ENCODE measurements at regions not wholly inside any gene's neighbourhood (a gene's known extent, or its start where the extent isn't known, plus 50 kb on each side); places are given as distances from the start of the nearest gene placed in this dataset.

DNA sequence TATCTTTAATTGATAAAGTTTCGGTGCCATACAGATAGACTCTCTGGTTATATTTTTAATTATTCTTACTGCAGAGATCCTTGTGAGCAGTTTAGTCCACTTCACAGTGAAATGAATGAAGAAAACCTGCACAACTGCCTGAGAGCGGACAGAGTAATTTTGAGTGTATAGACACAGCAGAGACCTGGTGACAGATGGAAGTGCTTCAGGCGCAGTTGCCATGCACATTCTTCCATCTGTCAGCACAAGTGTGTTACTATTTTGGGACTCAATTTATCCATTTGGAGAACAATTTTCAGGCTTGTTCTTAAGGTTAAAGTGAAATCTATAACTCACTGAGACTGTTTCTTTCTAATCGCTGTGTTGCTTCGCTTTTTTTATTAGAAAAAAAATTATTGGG, 147.8 kb upstream of the SPHKAP start (continued):
- TF ChIP-seq SNAPC2 (CRISPR knock-in tag; IDR thresholded peaks at IDR 0.05) (no peak), RBM39 (IDR thresholded peaks at IDR 0.05; ENCODE audit: low read depth, low read length, poor library complexity, severe bottlenecking) (no peak)

DNA sequence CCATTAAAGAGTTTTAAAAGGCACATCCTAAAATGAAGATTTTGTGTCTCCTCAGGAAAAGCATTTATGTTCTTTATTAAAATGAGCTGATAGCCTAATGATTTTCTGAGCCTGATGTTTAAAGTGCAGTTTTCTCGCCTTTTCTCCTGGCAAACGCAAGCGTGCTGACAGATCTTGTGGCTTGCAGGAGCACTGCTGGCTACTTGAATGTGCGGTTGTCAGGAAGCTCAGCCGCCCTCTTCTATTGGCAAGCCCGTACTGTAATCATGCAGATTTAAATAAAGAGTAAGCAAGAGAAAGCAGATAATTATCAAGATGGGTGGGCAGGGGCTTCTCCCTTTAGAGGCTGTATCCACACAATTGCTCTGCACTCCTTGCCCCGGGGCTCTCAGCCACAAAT, 139.5 kb upstream of the SPHKAP start:
- CTCF ChIA-PET (ENCODE audit: low intra/inter-chr PET ratio, low total read pairs): no interaction called here
- in situ Hi-C loops (cut with HindIII; ENCODE audit: extremely low pct_ligation_motif_present, low pct_unique_long_range_greater_than_20kb) (no loop called here), intact Hi-C loops (cut with micrococcal nuclease; ENCODE audit: unreplicated experiment) (no loop called here)
- H2AFZ ChIP-seq (ENCODE audit: low read length): no peak overlapping the region
- H3K4me3 ChIP-seq (replicated peaks in 1 of 3; ENCODE audit: insufficient read depth in 1 of 3, low read depth in 2 of 3, low read length in 3 of 3): no peak overlapping the region
- H3K79me2 ChIP-seq (ENCODE audit: insufficient read depth, low read length): no peaks in the 10 kb centered on the region
- ATAC-seq: no peak
- no TSS peak for BruUV-seq (replicated peaks)
- H3K36me3 ChIP-seq (replicated peaks in 1 of 2; ENCODE audit: control insufficient read depth in 1 of 2, insufficient read depth in 2 of 2, low read length in 2 of 2): no peaks in the 10 kb centered on the region
- no peak for FAIRE-seq
- no peak overlapping the region for H3K4me2 ChIP-seq (ENCODE audit: low read depth, low read length)
- POLR2A ChIA-PET: no interaction called here
- no peak overlapping the region for H3K9ac ChIP-seq (ENCODE audit: insufficient read depth, low read depth, low read length)
- no peaks in the 10 kb centered on the region for H3K4me1 ChIP-seq (ENCODE audit: insufficient read depth, low read length)
- TF ChIP-seq, protein P1, sequence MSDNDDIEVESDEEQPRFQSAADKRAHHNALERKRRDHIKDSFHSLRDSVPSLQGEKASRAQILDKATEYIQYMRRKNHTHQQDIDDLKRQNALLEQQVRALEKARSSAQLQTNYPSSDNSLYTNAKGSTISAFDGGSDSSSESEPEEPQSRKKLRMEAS (IDR thresholded peaks at IDR 0.05): no peak
- TF ChIP-seq RXRA (CRISPR knock-in tag; IDR thresholded peaks at IDR 0.05): no peak
- no peak for TF ChIP-seq HNRNPUL1 (IDR thresholded peaks at IDR 0.05; ENCODE audit: low read depth, low read length)
- TF ChIP-seq REXO4 (CRISPR knock-in tag; IDR thresholded peaks at IDR 0.05; ENCODE audit: borderline replicate concordance): no peak
- TF ChIP-seq, protein P2, sequence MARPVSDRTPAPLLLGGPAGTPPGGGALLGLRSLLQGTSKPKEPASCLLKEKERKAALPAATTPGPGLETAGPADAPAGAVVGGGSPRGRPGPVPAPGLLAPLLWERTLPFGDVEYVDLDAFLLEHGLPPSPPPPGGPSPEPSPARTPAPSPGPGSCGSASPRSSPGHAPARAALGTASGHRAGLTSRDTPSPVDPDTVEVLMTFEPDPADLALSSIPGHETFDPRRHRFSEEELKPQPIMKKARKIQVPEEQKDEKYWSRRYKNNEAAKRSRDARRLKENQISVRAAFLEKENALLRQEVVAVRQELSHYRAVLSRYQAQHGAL (CRISPR knock-in tag; IDR thresholded peaks at IDR 0.05; ENCODE audit: not compliant biosample characterization): no peak
- TF ChIP-seq, protein P3, sequence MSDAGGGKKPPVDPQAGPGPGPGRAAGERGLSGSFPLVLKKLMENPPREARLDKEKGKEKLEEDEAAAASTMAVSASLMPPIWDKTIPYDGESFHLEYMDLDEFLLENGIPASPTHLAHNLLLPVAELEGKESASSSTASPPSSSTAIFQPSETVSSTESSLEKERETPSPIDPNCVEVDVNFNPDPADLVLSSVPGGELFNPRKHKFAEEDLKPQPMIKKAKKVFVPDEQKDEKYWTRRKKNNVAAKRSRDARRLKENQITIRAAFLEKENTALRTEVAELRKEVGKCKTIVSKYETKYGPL (CRISPR knock-in tag; IDR thresholded peaks at IDR 0.05): no peak
- no peak for TF ChIP-seq ZNF484 (CRISPR knock-in tag; IDR thresholded peaks at IDR 0.05; ENCODE audit: borderline replicate concordance, low read depth)
- no peak for TF ChIP-seq ZNF34 (CRISPR knock-in tag; IDR thresholded peaks at IDR 0.05; ENCODE audit: borderline replicate concordance)
- no peak for TF ChIP-seq ZNF12 (CRISPR knock-in tag; IDR thresholded peaks at IDR 0.05)
- TF ChIP-seq DNMT3B (CRISPR knock-in tag; conservative IDR thresholded peaks at IDR 0.05): no peak
- TF ChIP-seq ZNF768 (CRISPR knock-in tag; IDR thresholded peaks at IDR 0.05): no peak
- TF ChIP-seq MZF1 (CRISPR knock-in tag; IDR thresholded peaks at IDR 0.05; ENCODE audit: borderline replicate concordance): no peak
- TF ChIP-seq LCORL (IDR thresholded peaks at IDR 0.05): no peak
- no peak for TF ChIP-seq LCORL (CRISPR knock-in tag; IDR thresholded peaks at IDR 0.05)
- TF ChIP-seq, protein P4, sequence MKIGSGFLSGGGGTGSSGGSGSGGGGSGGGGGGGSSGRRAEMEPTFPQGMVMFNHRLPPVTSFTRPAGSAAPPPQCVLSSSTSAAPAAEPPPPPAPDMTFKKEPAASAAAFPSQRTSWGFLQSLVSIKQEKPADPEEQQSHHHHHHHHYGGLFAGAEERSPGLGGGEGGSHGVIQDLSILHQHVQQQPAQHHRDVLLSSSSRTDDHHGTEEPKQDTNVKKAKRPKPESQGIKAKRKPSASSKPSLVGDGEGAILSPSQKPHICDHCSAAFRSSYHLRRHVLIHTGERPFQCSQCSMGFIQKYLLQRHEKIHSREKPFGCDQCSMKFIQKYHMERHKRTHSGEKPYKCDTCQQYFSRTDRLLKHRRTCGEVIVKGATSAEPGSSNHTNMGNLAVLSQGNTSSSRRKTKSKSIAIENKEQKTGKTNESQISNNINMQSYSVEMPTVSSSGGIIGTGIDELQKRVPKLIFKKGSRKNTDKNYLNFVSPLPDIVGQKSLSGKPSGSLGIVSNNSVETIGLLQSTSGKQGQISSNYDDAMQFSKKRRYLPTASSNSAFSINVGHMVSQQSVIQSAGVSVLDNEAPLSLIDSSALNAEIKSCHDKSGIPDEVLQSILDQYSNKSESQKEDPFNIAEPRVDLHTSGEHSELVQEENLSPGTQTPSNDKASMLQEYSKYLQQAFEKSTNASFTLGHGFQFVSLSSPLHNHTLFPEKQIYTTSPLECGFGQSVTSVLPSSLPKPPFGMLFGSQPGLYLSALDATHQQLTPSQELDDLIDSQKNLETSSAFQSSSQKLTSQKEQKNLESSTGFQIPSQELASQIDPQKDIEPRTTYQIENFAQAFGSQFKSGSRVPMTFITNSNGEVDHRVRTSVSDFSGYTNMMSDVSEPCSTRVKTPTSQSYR (CRISPR knock-in tag; IDR thresholded peaks at IDR 0.05; ENCODE audit: borderline replicate concordance): no peak
- no peak for TF ChIP-seq RAD21 (CRISPR knock-in tag; IDR thresholded peaks at IDR 0.05)
- TF ChIP-seq RFX1 (IDR thresholded peaks at IDR 0.05): no peak
- no peak for TF ChIP-seq ZNF138 (CRISPR knock-in tag; IDR thresholded peaks at IDR 0.05; ENCODE audit: low read depth)
- TF ChIP-seq MXD4 (CRISPR knock-in tag; IDR thresholded peaks at IDR 0.05): no peak
- TF ChIP-seq U2AF1 (optimal IDR thresholded peaks at IDR 0.05; ENCODE audit: low read depth, low read length): no peak
- TF ChIP-seq JDP2 (CRISPR knock-in tag; IDR thresholded peaks at IDR 0.05; ENCODE audit: borderline replicate concordance): no peak
- H3K9me3 ChIP-seq (ENCODE audit: low read length): peaks cover 17% of the 10 kb centered on the region; the same call in 1 of the 2 replicates
- no peak overlapping the region for H3K27ac ChIP-seq (ENCODE audit: extremely low read length, insufficient read depth, low read length)
- no peaks in the 10 kb centered on the region for H4K20me1 ChIP-seq (ENCODE audit: insufficient read depth, low read length)
- WGBS (ENCODE audit: low lambda C conversion rate): 49% methylated on average over 7 of the region's 7 CpGs
- H3K27me3 ChIP-seq (ENCODE audit: control insufficient read depth in 1 of 2, insufficient read depth in 2 of 2, low read length in 2 of 2): no peaks in the 10 kb centered on the region
- DNase-seq (ENCODE audit: low spot score): no peak

Measured in HepG2 (cell line).